Keratinocyte (primary cell): ENCODE measurements at regions not wholly inside any gene's neighbourhood (a gene's known extent, or its start where the extent isn't known, plus 50 kb on each side); places are given as distances from the start of the nearest gene placed in this dataset.

Experiments
- DNase-seq: peaks from one replicate; pipeline ENCODE4 v3.0.0-alpha.2; 2011; ENCODE audit warnings: low read depth, missing footprints, low spot score
- FAIRE-seq: peaks from 2 replicates; lab custom pipeline; 2011; peaks lifted over from hg19 to GRCh38; lab: Jason Lieb, UNC
- H2AFZ ChIP-seq: 2 replicates; pipeline ENCODE4 v1.6.0; 2012; ENCODE audit warnings: low read length, control low read depth, inconsistent platforms; ENCODE audit not compliant: control insufficient read depth
- H3K27ac ChIP-seq: 2 replicates; pipeline ENCODE4 v1.5.1; 2011; ENCODE audit warnings: low read length; ENCODE audit not compliant: control insufficient read depth, insufficient read depth
- H3K27me3 ChIP-seq: 3 replicates; pipeline ENCODE4 v1.6.0; 2011; ENCODE audit warnings: low read length; ENCODE audit not compliant: control insufficient read depth, insufficient read depth; ENCODE audit errors: extremely low read depth
- H3K36me3 ChIP-seq, 2 experiments: 2 replicates in 1 of 2; 3 replicates in 1 of 2; pipeline ENCODE4 v1.5.1; 2011; ENCODE audit warnings: low read length in 2 of 2, mild to moderate bottlenecking in 1 of 2; ENCODE audit not compliant: control insufficient read depth in 2 of 2, insufficient read depth in 2 of 2; ENCODE audit errors: extremely low read depth in 1 of 2
- H3K4me1 ChIP-seq: 3 replicates; pipeline ENCODE4 v1.5.1; 2011; ENCODE audit warnings: low read length; ENCODE audit not compliant: control insufficient read depth, insufficient read depth; ENCODE audit errors: extremely low read depth
- H3K4me2 ChIP-seq: 3 replicates; pipeline ENCODE4 v1.6.0; 2011; ENCODE audit warnings: low read depth, low read length; ENCODE audit not compliant: control insufficient read depth, insufficient read depth; ENCODE audit errors: extremely low read depth
- H3K4me3 ChIP-seq, 3 experiments: fragments of 200-600 bp in 1 of 3; sonication (generic) in 1 of 3; 2 replicates in 2 of 3; 3 replicates in 1 of 3; pipeline ENCODE4 v1.5.1; 2011 to 2016; ENCODE audit warnings: low read length in 3 of 3, mild to moderate bottlenecking in 3 of 3, control low read depth in 2 of 3, inconsistent platforms in 1 of 3, low read depth in 1 of 3, mixed read lengths in 1 of 3, mixed run types in 1 of 3, moderate library complexity in 1 of 3; ENCODE audit not compliant: control insufficient read depth in 2 of 3, insufficient read depth in 2 of 3; ENCODE audit errors: extremely low read depth in 1 of 3
- H3K79me2 ChIP-seq: 2 replicates; pipeline ENCODE4 v1.6.0; 2012; ENCODE audit warnings: low read length; ENCODE audit not compliant: control insufficient read depth, insufficient read depth
- H3K9ac ChIP-seq: 3 replicates; pipeline ENCODE4 v1.6.0; 2011; ENCODE audit warnings: low read length; ENCODE audit not compliant: control insufficient read depth, insufficient read depth; ENCODE audit errors: extremely low read depth
- H3K9me1 ChIP-seq: 3 replicates; pipeline ENCODE4 v1.6.0; 2011; ENCODE audit warnings: low read length; ENCODE audit not compliant: control insufficient read depth, insufficient read depth; ENCODE audit errors: extremely low read depth
- H3K9me3 ChIP-seq: 2 replicates; pipeline ENCODE4 v1.5.1; 2012; ENCODE audit warnings: low read depth, low read length; ENCODE audit not compliant: control insufficient read depth
- H4K20me1 ChIP-seq: 3 replicates; pipeline ENCODE4 v1.6.0; 2011; ENCODE audit warnings: low read length; ENCODE audit not compliant: control insufficient read depth, insufficient read depth; ENCODE audit errors: extremely low read depth
- CTCF ChIP-seq, 3 experiments: IDR thresholded peaks in 1 of 3; conservative IDR thresholded peaks in 1 of 3; optimal IDR thresholded peaks in 1 of 3; 2 replicates in 2 of 3; 3 replicates in 1 of 3; pipeline versions ENCODE3 to v1.5.1; 2011; ENCODE audit warnings: low read length in 3 of 3, mild to moderate bottlenecking in 3 of 3, moderate library complexity in 2 of 3, control low read depth in 1 of 3, inconsistent platforms in 1 of 3; ENCODE audit not compliant: insufficient read depth in 2 of 3; ENCODE audit errors: extremely low read depth in 1 of 3
- EZH2 ChIP-seq: IDR thresholded peaks from one replicate; pipeline ENCODE4 v1.6.1; 2012; ENCODE audit warnings: inconsistent platforms, mild to moderate bottlenecking, low read length, moderate library complexity
- dilution Hi-C: fragments of 300-500 bp; cut with MboI; formaldehyde crosslinking; loops from one replicate; pipeline ENCODE4 v1.7.0; 2020; ENCODE audit warnings: low sequenced_read_pairs; ENCODE audit not compliant: extremely low pct_ligation_motif_present

- Histone ChIP-seq H3K9me1 (no peaks in the 10 kb centered on the region), H2AFZ (no peak overlapping the region)
- dilution Hi-C loops: no loop called here
These were observed 136.6 kb upstream of the SHH start for GRCh38 chr7:155948845-155949244.

GRCh38 chr7:155948423-155948822 is 136.2 kb upstream of the SHH start:
- dilution Hi-C loops: no loop called here
- FAIRE-seq: no peak

More at GRCh38 chr7:155948845-155949244, 136.6 kb upstream of the SHH start:
- DNase-seq (no peak), FAIRE-seq (no peak)
- no peaks in the 10 kb centered on the region for H3K27me3 ChIP-seq
- TF ChIP-seq EZH2 (no peak), CTCF (optimal IDR thresholded peaks at IDR 0.05 in 1 of 3, IDR thresholded peaks at IDR 0.05 in 1 of 3, conservative IDR thresholded peaks at IDR 0.05 in 1 of 3; ENCODE audit: extremely low read depth in 1 of 3, insufficient read depth in 2 of 3, low read length in 3 of 3) (no peak)
- H3K27ac ChIP-seq: no peak overlapping the region
- no peaks in the 10 kb centered on the region for H4K20me1 ChIP-seq
- H3K9ac ChIP-seq: no peak overlapping the region
- H3K79me2 ChIP-seq: no peaks in the 10 kb centered on the region
- no peak overlapping the region for H3K4me3 ChIP-seq
- H3K36me3 ChIP-seq: no peaks in the 10 kb centered on the region
- no peak overlapping the region for H3K4me2 ChIP-seq
- no peaks in the 10 kb centered on the region for H3K9me3 ChIP-seq
- peaks cover 12% of the 10 kb centered on the region for H3K4me1 ChIP-seq

More at GRCh38 chr7:155948423-155948822, 136.2 kb upstream of the SHH start:
- Histone ChIP-seq H2AFZ (no peak overlapping the region), H3K79me2 (no peaks in the 10 kb centered on the region), H3K9ac (no peak overlapping the region), H3K36me3 (no peaks in the 10 kb centered on the region), H3K9me1 (no peaks in the 10 kb centered on the region), H3K4me1 (peaks cover 12% of the 10 kb centered on the region), H3K9me3 (no peaks in the 10 kb centered on the region), H3K27me3 (no peaks in the 10 kb centered on the region), H3K4me3 (no peak overlapping the region), H3K27ac (no peak overlapping the region), H4K20me1 (no peaks in the 10 kb centered on the region), H3K4me2 (no peak overlapping the region)
- DNase-seq: no peak
- TF ChIP-seq EZH2 (no peak), CTCF (optimal IDR thresholded peaks at IDR 0.05 in 1 of 3, IDR thresholded peaks at IDR 0.05 in 1 of 3, conservative IDR thresholded peaks at IDR 0.05 in 1 of 3; ENCODE audit: extremely low read depth in 1 of 3, insufficient read depth in 2 of 3, low read length in 3 of 3) (no peak)
